Panc1 (cell line): ENCODE measurements at regions not wholly inside any gene's neighbourhood (a gene's known extent, or its start where the extent isn't known, plus 50 kb on each side); places are given as distances from the start of the nearest gene placed in this dataset.

ENCODE experiments used
- ATAC-seq: fragments of 200-7000 bp; cut with Tn5 transposase; 2 replicates; pipeline ENCODE4 v1.9.1; 2020; ENCODE audit warnings: mild to moderate bottlenecking, moderate library complexity
- BruUV-seq: library from RNA; stranded (reverse); fragments of 400-500 nt; replicated peaks from 2 replicates; lab custom pipeline; 2021; lab: Mats Ljungman, UMichigan
- CTCF ChIA-PET: fragments of 300-600 bp; sonication (Branson Sonifier 250); formaldehyde crosslinking; loops from one replicate; lab custom pipeline; 2022; ENCODE audit warnings: antibody characterized with exemption; lab: Charles Lee
- POLR2A ChIA-PET: fragments of 300-600 bp; sonication (Branson Sonifier 250); formaldehyde crosslinking; loops from one replicate; lab custom pipeline; 2022; ENCODE audit warnings: antibody characterized with exemption; lab: Charles Lee
- DNase-seq: peaks from one replicate; pipeline ENCODE4 v3.0.0-alpha.2; 2010; ENCODE audit warnings: low read depth, low spot score
- H3K27ac ChIP-seq: 2 replicates; pipeline ENCODE4 v1.5.1; 2011; ENCODE audit warnings: mild to moderate bottlenecking, low read length, inconsistent platforms
- H3K27me3 ChIP-seq: fragments of 200-500 bp; sonication (Bioruptor generic); 2 replicates; pipeline ENCODE4 v1.6.0; 2014; ENCODE audit warnings: low read length, inconsistent platforms; ENCODE audit not compliant: control insufficient read depth, insufficient read depth
- H3K36me3 ChIP-seq: fragments of 200-500 bp; sonication (Bioruptor generic); 2 replicates; pipeline ENCODE4 v1.5.1; 2014; ENCODE audit warnings: inconsistent platforms, mild to moderate bottlenecking, low read length, moderate library complexity; ENCODE audit not compliant: control insufficient read depth, insufficient read depth
- H3K4me1 ChIP-seq: 2 replicates; pipeline ENCODE4 v1.5.1; 2011; ENCODE audit warnings: inconsistent platforms, mild to moderate bottlenecking, low read length, moderate library complexity; ENCODE audit not compliant: control insufficient read depth, insufficient read depth
- H3K4me3 ChIP-seq, 2 experiments: 2 replicates each; pipeline ENCODE4 v1.5.1; 2011 to 2012; ENCODE audit warnings: low read depth in 2 of 2, low read length in 2 of 2, mild to moderate bottlenecking in 2 of 2, inconsistent platforms in 1 of 2, moderate library complexity in 1 of 2
- H3K9me3 ChIP-seq: fragments of 200-500 bp; sonication (Bioruptor generic); 2 replicates; pipeline ENCODE4 v1.5.1; 2014; ENCODE audit warnings: low read depth, mild to moderate bottlenecking, inconsistent platforms, low read length, moderate library complexity; ENCODE audit not compliant: control insufficient read depth, insufficient read depth
- CTCF ChIP-seq: fragments of 450-650 bp; IDR thresholded peaks from 2 replicates; pipeline ENCODE4 v1.5.1; 2017; ENCODE audit warnings: mild to moderate bottlenecking
- POLR2AphosphoS5 ChIP-seq: IDR thresholded peaks from 2 replicates; pipeline ENCODE4 v1.6.1; 2012; ENCODE audit warnings: mild to moderate bottlenecking, low read depth, low read length, moderate library complexity
- REST ChIP-seq, 2 experiments: IDR thresholded peaks; 2 replicates each; pipeline ENCODE4 v1.6.1; 2011 to 2012; ENCODE audit warnings: low read depth in 2 of 2, control low read depth in 1 of 2, low read length in 1 of 2, mild to moderate bottlenecking in 1 of 2, moderate library complexity in 1 of 2; ENCODE audit not compliant: insufficient read depth in 1 of 2
- SIN3A ChIP-seq: IDR thresholded peaks from 2 replicates; pipeline ENCODE4 v1.6.1; 2012; ENCODE audit warnings: low read depth, mild to moderate bottlenecking, low read length, moderate library complexity, borderline replicate concordance; ENCODE audit not compliant: insufficient read depth
- TCF7L2 ChIP-seq: IDR thresholded peaks from 2 replicates; pipeline ENCODE4 v1.6.1; 2011; ENCODE audit warnings: mild to moderate bottlenecking, low read depth, low read length, inconsistent platforms
- in situ Hi-C: cut with HindIII; loops from 2 replicates; pipeline ENCODE4 v1.10.0; 2016; ENCODE audit warnings: low sequenced_read_pairs, low pct_unique_long_range_greater_than_20kb
- intact Hi-C: fragments of 100-400 bp; cut with micrococcal nuclease; formaldehyde crosslinking; loops from one replicate; pipeline ENCODE4 v1.10.0; 2022; ENCODE audit not compliant: unreplicated experiment

GRCh38 chr20:48139262-48140041, 354.2 kb upstream of the SULF2 start:
- in situ Hi-C loops (no loop called here), intact Hi-C loops (no loop called here)
- H3K27me3 ChIP-seq: peaks cover 10% of the 10 kb centered on the region
- no peak for DNase-seq
- H3K36me3 ChIP-seq: no peaks in the 10 kb centered on the region
- POLR2A ChIA-PET: no interaction called here
- H3K9me3 ChIP-seq: no peaks in the 10 kb centered on the region
- no peak for ATAC-seq
- no peak overlapping the region for H3K4me3 ChIP-seq
- no peaks in the 10 kb centered on the region for H3K4me1 ChIP-seq
- CTCF ChIA-PET: no interaction called here
- H3K27ac ChIP-seq: no peak overlapping the region
- TF ChIP-seq SIN3A: no peak
- no peak for TF ChIP-seq CTCF
- TF ChIP-seq POLR2AphosphoS5: no peak
- no peak for TF ChIP-seq REST (IDR thresholded peaks at IDR 0.05; ENCODE audit: insufficient read depth in 1 of 2, low read depth in 2 of 2, low read length in 1 of 2)
- no peak for TF ChIP-seq TCF7L2
- BruUV-seq: no TSS peak

GRCh38 chr20:48132834-48133233, 347.6 kb upstream of the SULF2 start:
- BruUV-seq: no TSS peak
- Histone ChIP-seq H3K4me3 (no peak overlapping the region), H3K36me3 (no peaks in the 10 kb centered on the region), H3K9me3 (0 out of 2 replicates have a peak, but pooled peaks cover 3% of the 10 kb centered on the region), H3K4me1 (no peaks in the 10 kb centered on the region), H3K27me3 (peaks cover 18% of the 10 kb centered on the region), H3K27ac (no peak overlapping the region)
- no peak for DNase-seq
- ATAC-seq: no peak
- CTCF ChIA-PET: no interaction called here
- intact Hi-C loops (no loop called here), in situ Hi-C loops (no loop called here)
- POLR2A ChIA-PET: no interaction called here
- TF ChIP-seq SIN3A (no peak), TCF7L2 (no peak), POLR2AphosphoS5 (no peak), REST (IDR thresholded peaks at IDR 0.05; ENCODE audit: insufficient read depth in 1 of 2, low read depth in 2 of 2, low read length in 1 of 2) (no peak), CTCF (no peak)
